LNCAP (cell line): ENCODE measurements at regions not wholly inside any gene's neighbourhood (a gene's known extent, or its start where the extent isn't known, plus 50 kb on each side); places are given as distances from the start of the nearest gene placed in this dataset.

ENCODE experiments used
- CTCF ChIP-seq: fragments of 450-650 bp; IDR thresholded peaks from 2 replicates; pipeline ENCODE4 v1.5.1; 2017; ENCODE audit warnings: mild to moderate bottlenecking

- TF ChIP-seq CTCF = no peak
These were observed 674.5 kb downstream of the HDGFL1 start for GRCh38 chr6:23243854-23244253.

- no peak for TF ChIP-seq CTCF
These were observed 674.9 kb downstream of the HDGFL1 start for GRCh38 chr6:23244300-23244699.

GRCh38 chr6:23245572-23245971 lies 676.2 kb downstream of the HDGFL1 start:
- TF ChIP-seq CTCF = no peak

GRCh38 chr6:23246896-23247295 lies 677.5 kb downstream of the HDGFL1 start:
- no peak for TF ChIP-seq CTCF

GRCh38 chr6:23250556-23250955 lies 681.2 kb downstream of the HDGFL1 start:
- TF ChIP-seq CTCF = no peak

GRCh38 chr6:23262864-23263263 lies 693.5 kb downstream of the HDGFL1 start:
- TF ChIP-seq CTCF = no peak

- no peak for TF ChIP-seq CTCF
These were observed 695.9 kb downstream of the HDGFL1 start for GRCh38 chr6:23265270-23265669.

GRCh38 chr6:23266536-23266935 lies 697.2 kb downstream of the HDGFL1 start:
- no peak for TF ChIP-seq CTCF
